CD1c-positive myeloid dendritic cell (primary cell): ENCODE measurements at regions not wholly inside any gene's neighbourhood (a gene's known extent, or its start where the extent isn't known, plus 50 kb on each side); places are given as distances from the start of the nearest gene placed in this dataset.
"Not testable (repeated sequence)": the region's sequence is repeated elsewhere in the genome, so short reads cannot be mapped to it uniquely, and the experiment has no call there.

Experiments
- DNase-seq: peaks from one replicate; pipeline ENCODE4 v3.0.0-alpha.2; 2016; ENCODE audit errors: extremely low spot score

DNA sequence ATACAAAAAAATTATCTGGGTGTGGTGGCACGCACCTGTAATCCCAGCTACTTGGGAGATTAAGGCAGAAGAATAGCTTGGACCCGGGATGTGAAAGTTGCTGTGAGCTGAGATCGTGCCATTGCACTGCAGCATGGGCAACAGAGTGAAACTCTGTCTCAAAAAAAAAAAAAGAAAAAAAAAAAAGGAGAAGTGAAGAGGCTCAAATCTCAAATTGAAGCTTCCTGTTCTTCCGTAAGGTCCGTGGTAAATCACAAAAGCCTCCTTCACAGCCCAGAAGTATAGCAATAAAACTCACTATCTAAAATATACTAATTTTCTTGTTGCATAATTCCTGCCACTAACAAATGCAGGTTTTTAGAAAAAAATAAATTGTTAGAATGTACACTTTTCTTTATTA is 498.2 kb upstream of the BRINP3 start:
- no peak for DNase-seq

DNA sequence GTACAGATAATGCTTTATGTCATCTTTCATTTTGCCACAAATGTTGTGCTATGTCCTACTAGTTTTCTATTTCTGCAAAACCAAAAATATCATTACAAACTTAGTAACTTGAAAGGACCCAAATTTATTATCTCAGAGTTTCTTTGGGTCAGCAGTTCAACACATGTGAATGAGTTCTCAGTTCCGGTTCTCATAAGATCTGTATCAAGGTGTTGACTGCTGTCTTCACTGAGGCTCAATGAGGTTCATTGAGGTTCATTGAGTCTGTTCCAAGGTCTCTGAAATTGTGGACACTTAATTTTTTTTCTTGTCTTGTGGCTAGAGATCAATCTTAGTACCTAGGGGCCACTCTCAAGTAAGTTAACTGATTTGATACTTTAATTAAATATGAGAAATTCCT is 525.1 kb upstream of the BRINP3 start:
- DNase-seq, result no peak

DNA sequence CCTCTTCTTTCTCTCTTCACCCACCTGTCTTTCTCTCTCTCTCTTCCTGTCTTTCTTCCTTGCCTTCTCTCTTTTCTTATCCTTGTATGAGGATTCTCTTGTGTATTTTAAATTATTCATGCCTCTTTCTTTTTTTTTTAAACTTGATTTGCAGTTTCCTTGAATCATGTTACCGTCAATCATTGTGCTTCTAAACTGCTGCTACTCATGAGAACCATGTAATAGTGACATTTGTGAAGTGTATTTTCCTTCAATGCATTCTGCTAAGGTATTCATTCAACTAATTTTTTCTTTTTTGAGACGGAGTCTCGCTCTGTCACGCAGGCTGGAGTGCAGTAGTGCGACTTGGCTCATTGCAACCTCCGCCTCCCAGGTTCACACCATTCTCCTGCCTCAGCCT is 539.1 kb upstream of the BRINP3 start:
- DNase-seq, result no peak

DNA sequence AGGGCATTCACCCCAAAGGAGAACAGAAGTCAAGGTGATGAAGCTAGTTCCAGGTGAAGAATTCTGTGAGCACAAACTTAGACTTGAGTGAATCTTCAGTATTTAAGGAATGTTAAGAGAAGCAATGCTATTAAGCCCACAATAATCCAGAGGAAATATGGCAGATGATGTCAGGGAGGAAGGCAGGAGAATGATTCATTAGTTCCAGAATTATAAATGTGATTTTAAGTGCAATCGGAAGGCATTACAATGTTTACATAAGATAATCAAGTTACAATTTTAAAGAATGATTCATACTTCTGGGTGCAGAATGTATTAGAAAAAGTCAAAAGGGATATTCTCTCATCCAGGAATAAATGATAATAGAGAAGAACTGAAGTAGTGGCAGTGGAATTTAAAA is 545.2 kb upstream of the BRINP3 start:
- DNase-seq, result no peak

DNA sequence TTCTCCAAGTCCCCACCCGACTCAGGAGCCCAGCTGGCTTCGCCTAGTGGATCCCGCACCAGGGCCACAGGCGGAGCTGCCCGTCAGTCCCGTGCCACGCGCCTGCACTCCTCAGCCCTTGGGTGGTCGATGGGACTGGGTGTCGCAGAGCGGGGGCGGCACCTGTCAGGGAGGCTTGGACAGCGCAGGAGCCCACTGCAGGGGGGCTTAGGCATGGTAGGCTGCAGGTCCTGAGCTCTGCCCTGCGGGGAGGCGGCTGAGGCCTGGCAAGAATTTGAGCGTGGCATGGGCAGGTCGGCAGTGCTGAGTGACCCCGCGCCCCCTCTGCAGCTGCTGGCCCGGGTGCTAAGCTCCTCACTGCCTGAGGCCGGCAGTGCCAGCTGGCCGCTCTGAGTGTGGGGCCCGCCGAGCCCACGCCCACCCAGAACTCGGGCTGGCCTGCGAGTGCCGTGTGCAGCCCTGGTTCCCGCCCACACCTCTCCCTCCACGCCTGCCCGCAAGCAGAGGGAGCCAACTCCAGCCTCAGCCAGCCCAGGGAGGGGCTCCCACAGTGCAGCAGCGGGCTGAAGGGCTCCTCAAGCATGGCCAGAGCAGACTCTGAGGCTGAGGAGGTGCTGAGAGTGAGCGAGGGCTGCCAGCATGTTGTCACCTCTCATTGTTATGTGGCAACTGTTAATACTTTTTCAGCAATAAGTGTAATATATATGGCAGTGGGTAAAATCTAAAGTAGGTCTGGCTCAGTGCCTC is 548.4 kb upstream of the BRINP3 start:
- no peak for DNase-seq

DNA sequence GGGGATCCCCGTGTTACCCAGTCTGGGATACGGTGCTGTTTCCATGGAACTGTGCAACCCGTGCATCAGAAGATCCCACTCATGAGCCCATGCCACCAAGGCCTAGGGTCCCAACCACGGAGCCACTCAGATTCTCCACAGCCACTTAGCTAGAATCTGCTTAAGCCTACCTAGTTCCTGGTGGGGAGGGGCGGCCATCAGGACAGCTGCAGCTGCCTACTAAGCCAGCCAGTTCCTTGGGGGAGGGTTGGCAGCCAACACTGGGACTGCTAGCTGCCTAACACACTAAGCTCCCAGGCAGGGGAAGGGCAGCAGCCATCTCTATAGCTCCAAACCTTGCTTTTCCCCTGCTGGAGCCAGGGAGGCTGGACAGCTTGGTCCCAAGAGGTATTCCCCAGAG is 549.2 kb upstream of the BRINP3 start:
- DNase-seq, result no peak

DNA sequence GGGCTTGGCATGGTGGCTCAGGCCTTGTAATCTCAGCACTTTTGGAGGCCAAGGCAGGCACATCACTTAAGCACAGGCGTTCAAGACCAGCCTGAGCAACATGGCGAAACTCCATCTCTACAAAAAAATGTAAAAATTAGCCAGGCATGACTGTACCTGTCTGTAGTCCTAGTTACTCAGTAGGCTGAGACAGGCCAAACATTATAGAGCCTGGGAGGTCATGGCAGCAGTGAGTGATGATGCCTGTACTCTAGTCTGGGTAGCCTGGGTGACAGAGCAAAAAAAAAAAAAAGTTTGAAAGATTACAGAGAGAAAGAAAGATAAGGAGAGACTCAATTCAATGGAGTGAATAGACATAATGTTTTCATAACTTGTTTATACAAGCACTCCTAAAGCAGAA is 556.5 kb upstream of the BRINP3 start:
- no peak for DNase-seq

DNA sequence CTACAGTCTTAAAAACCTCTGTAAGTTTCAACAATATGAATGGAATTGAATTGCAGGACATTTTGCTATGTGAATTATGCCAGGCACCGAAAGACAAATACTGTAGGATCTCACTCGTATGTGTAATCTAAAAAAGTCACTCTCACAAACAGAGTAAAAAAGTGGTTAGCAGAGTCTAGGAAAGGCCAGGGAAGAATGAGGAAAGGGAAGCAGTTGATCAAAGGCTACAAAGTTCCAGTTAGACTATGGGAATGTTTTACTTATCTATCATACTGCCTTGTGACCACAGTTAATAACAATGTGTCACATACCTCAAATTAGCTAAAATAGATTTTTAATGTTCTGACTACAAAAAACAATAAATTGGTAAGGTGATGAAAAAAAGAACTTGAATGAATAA is 565.4 kb upstream of the BRINP3 start:
- DNase-seq, result no peak

DNA sequence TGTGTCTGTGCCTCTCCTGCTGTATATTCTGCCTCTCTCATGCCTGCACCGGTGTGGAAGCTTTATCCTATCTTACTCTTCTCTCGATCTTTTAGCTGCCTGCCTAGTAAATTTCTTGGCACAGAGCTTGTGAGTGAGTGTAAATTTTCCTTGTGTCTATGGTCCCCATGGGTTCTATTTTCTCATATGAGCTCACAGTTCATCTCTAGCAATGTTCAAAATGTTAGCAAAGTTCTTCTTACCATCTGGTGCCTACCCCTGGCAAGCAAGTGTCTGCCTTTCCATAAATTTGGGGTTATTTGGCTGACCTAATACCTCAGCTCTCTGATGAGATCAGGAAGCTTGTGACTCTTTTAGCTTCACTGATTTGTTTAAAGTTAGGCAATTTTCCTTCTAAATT is 572.1 kb upstream of the BRINP3 start:
- DNase-seq, result no peak

DNA sequence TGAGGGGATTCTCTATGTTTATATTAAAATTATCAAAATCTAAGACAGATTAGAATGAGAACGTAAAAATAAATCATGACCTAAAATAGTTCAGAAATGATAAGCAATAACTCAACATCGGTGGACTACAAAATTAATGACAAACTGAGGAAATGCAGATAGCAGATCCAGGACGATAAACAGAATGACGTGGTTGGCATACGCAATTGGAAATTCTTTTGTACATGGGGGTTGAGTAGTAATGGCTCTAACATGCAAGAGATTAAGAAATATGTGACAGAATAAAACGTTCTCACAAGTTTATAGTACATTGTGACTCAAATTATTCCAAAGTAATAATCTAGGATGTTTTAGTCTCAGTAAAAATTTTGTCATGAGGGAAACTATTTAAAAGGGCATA is 575.2 kb upstream of the BRINP3 start:
- no peak for DNase-seq

DNA sequence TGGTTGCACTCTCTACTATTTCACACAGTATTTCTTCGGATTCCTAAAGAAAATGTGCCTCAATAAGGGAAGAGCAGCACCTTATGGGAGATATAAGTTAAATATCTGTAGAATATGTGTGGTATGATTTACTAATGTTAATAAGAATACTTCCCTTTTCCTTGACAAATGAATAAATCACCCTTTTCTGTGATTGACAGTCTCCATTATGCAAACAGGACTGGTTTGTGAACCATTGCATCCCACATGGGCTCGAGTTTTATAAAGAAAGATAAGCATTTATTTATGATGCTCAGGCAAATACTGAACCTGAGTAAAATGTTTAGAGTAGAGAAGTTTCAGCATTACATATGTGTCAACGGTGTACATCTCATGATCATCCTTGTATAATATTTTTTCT is 587.7 kb upstream of the BRINP3 start:
- no peak for DNase-seq

DNA sequence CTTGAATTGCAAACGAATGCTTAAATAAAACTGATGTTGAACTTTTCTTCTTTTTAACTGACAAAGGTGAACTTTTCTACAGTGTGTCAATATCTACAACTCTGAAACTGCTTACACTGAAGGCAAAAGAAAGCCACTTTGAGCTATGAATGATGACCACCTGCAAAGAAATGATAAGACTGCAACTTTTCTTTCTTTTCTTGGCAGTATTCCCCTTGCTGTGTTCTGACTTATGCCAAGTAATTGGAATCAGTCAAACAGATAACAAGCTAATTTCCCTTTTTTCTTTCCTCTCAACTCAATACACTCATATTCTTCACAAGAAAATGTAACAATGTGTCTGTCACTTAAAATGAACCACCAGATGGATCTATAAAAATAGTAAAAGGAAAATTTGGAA is 588.1 kb upstream of the BRINP3 start:
- DNase-seq, result no peak

DNA sequence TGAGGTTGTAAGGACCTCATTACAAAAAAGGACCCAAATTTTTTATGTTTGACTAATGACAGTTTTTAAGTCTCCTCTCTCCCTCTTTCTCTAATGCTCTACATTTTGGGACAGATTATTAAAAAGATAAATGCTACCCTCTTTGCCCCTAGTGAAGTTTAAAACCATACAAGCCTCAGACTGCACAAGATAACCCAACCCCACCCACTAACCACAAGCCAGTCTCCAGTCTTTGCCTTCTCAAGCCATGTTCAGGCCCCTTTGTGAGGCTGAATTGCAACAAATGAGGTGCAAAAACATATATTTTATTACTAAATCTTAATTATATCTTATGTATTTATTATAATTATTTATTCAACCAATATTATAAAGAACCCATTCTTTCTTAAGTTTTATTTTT is 597.2 kb upstream of the BRINP3 start:
- no peak for DNase-seq

DNA sequence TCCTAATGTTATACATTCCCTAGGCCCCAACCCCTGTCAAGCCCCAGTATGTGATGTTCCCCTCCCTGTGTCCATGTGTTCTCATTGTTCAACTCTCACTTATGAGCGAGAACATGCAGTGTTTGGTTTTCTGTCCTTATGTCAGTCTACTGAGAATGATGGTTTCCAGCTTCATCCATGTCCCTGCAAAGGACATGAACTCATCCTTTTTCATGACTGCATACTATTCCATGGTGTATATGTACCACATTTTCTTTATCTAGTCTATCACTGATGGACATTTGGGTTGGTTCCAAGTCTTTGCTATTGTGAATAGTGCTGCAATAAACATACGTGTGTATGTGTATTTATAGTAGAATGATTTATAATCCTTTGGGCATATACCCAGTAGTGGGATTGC is 605.4 kb upstream of the BRINP3 start:
- not testable (repeated sequence) for DNase-seq

DNA sequence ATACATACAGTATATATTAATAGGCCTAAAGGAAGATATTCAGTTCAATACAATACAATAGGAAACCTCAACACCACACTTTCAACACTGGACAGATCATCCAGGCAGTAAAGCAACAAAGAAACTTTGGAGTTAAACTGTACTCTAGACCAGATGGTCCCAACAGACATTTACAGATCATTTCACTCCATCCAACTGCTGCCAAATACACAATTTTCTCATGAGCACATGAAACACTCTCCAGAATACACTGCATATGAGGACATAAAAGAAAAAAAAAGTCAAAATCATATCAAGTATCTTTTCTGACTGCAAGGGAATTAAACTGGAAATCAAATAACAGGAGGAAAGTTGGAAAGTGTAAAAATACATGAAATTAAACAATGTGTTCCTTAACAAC is 607.5 kb upstream of the BRINP3 start:
- DNase-seq, result no peak

DNA sequence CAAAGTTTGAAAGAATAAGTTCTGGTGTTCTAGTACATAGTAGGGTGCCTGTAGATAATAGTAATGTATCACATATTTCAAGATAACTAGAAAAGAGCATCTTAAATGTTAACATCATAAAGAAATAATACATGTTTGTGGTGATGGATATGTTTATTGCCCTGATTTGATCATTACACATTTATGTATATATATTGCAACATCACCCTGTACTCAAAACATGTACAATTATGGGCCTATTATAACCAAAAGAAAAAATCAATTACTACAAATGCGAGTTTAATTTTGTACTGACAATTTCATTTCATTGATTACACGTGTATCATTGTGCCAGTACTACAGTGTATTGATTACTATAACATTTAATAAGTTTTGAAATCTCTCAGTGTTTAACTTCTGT is 609.2 kb upstream of the BRINP3 start:
- no peak for DNase-seq

DNA sequence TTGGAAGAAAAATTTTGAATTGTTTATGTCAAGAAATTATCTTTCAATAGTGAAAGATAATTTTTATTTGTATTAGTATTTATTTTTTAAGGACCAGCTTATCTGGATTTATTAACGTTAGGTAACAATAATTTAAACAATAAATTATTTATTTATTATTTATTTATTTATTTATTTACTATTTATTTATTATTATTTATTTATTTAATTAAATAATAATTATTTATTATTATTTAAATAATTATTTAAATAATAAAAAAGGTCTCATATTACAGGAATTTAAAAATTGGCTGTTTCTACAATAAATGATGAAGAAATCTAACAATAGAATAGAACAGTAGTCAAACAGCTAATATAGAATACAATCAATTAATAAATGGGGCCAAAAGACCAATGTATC is 618.7 kb upstream of the BRINP3 start:
- DNase-seq, result no peak

DNA sequence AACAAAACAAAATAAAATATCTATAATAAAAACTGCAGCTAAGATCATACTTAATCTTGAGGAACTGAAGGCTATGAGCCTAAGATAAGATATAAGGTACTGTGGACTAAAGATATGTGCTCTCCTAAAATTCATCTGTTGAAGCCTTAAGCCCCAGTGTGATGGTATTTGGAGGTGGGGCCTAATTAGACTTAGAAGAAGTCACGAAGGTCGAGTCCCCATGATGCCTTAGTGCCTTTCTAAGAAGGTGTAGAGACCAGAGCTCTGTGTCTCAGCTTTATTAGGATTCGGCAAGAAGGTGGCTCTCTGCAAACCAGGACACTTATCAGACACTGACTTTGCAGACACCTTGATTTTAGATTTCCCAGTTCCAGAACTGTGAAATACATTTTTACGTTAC is 622.0 kb upstream of the BRINP3 start:
- no peak for DNase-seq

DNA sequence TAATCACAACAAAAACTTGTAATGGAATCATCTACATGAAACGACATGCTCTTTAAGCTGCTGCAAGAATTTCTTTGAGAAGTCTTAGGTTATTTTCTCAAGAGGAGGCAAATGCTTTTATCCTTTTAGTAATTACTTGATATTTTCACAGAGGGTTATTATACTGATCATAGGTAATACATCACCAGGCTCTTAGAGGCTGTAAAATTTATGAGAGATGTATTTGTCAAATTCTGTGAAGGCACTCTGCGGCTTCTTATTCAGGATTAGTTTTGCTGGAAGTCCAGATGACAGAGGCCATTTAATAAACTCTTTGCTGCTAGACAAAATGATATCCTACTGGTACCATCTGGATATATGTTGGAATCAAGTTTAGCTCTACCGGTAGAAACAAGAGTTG is 624.3 kb upstream of the BRINP3 start:
- no peak for DNase-seq

DNA sequence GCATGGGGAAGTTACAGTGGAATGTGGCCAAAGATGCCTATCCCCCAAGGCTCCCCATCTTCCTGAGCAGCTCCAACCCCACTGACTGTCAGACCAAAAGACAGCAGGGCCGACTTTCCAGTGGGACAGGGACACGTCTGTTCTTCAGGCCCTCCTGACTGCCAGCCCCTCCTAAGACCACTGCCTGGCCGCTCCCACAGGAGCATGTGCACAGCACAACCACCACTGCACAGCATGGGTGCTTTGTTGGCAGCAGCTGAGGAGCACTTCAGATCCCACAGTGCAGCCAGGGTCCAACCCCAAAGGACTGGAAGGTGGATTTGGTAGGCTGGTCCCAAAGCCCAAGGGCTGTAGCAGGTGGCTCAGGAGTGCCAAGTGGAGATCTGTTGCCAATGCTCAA is 648.3 kb upstream of the BRINP3 start:
- no peak for DNase-seq

DNA sequence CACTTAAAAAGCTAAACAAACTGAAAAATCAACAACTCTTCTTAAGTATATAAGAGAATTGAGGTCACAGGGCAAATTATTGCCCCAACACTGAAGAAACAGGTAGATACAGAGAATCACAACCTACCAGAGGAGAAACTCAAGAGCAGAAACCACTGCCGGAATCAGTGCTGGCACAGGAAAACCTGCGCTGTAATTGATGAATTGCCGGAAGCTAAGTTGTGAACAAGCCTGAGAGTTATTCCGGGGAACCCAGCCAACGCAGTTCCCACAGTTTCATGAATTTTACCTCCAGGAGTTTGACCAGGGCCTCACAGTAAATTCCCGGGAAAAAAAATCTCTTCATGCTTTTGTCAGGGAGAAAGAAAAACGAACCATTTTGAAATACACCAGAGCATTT is 657.1 kb upstream of the BRINP3 start:
- DNase-seq, result no peak

DNA sequence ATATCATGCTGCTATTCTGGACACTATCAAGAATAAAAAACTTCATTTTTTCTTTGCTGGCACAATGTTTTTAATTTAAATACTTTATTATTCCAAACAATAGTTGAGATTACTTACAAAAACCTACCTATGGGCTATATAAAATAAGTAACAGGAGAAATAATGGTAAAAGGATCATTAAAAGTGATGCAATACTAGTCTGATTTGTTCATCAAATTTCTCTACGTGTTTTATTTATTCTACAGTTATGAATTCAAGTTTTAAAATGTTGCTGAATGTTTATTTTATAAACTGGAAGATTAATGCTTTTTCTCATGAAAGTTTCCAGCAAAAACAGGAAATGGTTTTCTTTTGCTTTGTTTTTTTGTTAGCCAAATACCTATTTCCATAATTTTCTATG is 662.4 kb upstream of the BRINP3 start:
- no peak for DNase-seq

DNA sequence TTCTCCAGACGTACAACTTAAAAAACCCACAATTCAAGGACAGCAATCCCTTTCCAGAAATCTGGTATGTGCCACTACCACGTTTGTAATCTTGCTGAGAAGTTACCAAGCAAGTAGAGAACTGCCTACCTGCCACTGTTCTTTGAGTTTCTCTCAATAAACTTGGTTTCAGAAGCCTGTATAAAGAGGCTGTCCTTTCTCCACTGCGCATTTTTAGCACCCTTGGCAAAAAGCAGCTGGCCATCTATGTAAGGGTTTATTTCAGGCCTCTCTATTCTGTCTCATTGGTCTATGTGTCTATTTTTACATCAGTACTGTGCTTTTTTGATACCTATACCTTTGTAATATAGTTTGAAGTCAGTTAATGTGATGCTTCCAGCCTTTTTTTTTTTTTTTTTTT is 665.1 kb upstream of the BRINP3 start:
- no peak for DNase-seq

DNA sequence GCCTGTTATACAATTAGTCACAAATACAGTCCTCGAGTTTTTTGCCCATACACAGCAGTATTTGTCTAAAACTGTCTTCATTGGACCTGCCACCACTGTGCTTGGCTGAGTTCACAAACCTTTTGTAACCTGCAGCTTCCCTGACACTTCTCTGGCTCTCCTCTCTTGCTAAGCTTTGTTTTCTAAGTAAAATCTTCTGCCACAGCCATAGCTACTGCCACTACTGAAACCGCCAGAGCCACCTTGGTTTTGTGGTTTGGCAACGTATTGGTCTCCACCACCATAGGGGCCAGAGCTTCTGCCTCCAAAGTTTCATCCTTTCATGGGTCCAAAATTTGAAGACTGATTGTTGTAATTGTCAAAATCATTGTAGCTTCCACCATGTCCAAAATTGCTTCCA is 668.2 kb upstream of the BRINP3 start:
- DNase-seq, result no peak
